ENCODE measurements at regions not wholly inside any gene's neighbourhood (a gene's known extent, or its start where the extent isn't known, plus 50 kb on each side); places are given as distances from the start of the nearest gene placed in this dataset.

GRCh38 chr4:19522966-19523365 lies 728.7 kb upstream of the SLIT2 start:
- TF ChIP-seq POLR2AphosphoS5 (IDR thresholded peaks at IDR 0.05; ENCODE audit: low read length) (no peak), RAD21 (IDR thresholded peaks at IDR 0.05; ENCODE audit: insufficient read depth, low read depth, low read length) (no peak), CHD1 (IDR thresholded peaks at IDR 0.05; ENCODE audit: low read depth, low read length) (no peak), TCF7 (IDR thresholded peaks at IDR 0.05; ENCODE audit: borderline replicate concordance) (no peak)

Measured in GM12878 (cell line).